Embryonic facial prominence (tissue), 1 donor: ENCODE measurements at regions not wholly inside any gene's neighbourhood (a gene's known extent, or its start where the extent isn't known, plus 50 kb on each side); places are given as distances from the start of the nearest gene placed in this dataset.

Experiments
- DNase-seq: peaks from one replicate; pipeline ENCODE4 v3.0.0-alpha.2; 2016; ENCODE audit errors: extremely low spot score

DNA sequence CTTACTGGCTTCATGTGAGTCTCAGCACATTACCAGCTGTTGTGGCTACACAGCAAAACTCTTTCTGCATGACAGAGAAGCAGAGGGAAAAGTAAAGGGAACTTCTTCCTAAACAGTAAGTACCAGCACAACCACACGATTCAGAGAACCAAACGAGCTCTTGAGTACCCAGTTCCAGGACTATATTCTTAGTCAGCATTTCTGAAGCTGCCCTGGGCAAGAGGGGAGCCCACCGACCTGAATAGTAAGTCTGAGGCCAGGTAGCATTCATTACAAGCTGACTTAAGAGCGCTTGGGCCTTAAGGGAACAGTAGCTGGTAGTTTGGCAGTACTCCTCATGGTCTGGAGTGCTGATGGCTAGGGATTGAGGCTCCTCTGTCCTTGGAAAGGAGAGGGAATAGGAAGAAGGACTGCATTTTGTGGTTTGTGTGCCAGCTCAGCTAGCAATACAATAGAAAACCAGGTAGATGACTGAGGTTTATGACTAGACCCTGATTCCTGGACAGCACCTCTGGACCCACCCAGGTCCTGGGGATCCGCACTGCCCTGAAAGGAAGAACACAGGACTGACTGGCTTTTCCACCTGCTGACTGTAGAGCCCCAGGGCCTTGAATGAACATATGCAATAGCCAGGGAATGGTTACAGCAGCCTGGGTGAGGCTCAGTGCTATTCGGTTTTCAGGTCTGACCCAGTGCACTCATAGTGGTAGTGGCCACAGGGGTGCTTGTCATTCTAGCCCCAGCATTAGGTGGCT is 396.8 kb upstream of the PRMT6 start:
- DNase-seq: no peak

DNA sequence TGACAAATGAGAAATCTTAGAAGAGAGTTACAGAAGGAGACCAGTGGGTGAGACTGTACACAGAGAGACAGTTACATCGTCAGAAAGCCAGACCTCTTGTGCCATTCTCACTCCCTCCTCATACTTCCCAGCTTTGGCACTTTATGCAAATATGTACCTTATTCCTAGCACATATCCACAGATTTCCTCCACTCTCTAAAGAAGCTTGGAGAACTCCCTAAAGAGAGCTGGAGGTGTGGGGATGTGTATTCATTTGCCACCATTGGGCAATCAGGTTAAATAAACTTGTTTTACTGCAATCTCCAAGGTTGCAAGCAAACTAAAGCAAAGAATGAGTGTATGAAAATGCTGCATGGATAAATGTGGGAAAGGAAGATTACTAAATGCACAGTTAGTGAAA is 380.9 kb upstream of the PRMT6 start:
- no peak for DNase-seq

DNA sequence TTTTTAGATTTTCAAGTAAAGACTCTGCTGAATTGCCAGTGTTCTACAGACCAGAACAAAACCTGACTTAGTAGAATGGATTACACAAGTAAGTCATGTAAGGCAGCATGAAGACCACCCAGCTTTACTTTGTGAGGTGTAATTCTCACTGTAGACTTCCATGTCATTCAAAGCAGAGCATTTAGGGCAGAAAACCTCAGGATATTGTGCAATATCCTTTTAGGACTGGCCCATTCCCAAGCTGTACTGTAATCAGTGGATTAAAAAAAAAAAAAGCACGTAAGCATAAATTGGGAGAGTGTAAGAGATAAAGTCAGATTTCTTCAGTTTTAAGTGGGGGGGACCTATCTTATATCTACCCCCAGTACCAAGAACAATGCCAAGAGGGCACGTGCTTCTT is 380.5 kb upstream of the PRMT6 start:
- DNase-seq: no peak

DNA sequence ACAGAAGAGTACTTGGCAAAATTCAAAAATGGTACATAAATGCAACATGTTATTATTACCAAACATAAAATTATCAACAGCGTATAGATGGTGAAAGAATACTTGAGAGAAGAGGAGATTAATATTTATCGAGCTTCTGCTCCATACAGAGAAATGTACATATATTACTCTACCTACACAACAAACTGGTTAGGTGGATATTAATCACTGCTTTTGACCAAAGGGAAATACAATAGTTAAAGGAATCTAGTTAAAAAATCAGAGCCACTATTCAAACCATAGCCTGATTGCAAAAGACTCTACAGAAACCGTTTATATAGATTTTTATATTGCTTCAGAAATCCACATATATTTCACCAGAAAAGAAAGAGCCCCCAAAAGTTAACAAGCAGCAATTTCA is 379.3 kb upstream of the PRMT6 start:
- no peak for DNase-seq

DNA sequence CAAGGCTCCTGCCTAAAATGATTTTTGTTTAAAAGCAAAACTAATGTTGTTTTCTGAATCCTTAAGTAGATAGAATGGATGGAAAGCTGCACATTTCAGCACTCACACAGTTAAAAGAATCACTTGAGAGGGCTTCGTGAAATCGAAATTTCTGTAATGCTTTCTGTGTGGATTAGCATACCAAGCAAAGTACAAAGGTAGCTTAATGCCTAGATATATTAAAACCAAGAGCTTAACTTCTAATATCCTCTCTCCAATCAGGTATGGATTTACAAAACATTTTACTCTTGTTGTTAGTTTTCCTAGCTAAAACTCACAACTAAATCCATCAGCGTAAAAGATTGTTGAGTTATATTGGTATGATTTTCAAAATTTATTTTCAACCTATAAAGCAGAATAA is 378.8 kb upstream of the PRMT6 start:
- DNase-seq: no peak

DNA sequence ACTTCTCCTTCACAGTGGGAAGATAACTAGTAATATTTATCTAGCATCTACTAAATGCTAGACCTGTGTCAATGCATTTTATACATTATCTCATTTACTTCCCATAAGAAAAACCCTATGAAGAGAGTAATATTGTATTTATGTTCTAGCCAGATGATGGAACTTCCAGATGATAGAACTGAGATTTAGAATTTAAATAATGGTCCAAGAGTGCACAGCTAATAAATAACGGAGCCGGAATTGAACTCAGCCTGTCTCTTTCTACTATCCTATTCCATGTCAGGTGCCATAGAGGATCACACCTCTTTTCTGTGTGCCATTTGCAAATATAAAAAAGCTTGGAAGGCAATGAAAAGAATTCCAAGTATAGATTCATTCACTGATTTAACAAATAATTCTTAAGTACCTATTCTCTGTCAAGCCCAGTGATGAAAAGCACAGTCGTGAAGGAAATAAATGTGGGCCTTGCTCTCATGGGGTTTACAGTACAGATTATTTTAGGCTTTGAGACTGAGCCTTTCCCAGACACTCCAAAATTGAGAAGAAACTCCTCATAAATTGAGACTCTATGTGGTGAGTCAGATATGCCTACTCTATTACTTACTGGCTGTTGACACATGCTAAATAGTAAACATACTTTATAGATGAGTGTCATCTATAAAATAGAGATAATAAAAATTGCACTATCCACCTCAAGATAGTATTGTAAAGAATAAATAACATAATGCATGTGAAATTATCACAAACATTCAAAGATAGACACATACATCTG is 378.0 kb upstream of the PRMT6 start:
- DNase-seq: no peak

DNA sequence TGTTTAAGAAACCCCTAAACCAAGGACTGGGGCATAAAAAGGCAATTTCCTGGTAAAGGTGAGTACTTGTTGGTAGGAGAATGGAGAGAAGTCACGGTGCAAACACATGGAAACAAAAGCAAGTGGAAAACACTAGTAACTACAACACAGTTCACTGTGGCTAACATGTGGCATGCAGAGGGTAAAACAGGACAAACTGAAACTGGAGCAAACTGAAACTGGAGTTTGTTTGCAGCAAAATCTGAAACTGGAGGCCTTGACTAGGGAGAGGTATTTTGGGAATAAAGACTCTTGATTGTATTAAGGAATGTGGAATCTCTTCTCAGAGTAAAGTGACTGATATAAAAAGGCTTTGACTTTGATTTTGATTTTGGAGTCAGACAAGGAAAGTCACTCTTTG is 376.3 kb upstream of the PRMT6 start:
- DNase-seq: no peak

DNA sequence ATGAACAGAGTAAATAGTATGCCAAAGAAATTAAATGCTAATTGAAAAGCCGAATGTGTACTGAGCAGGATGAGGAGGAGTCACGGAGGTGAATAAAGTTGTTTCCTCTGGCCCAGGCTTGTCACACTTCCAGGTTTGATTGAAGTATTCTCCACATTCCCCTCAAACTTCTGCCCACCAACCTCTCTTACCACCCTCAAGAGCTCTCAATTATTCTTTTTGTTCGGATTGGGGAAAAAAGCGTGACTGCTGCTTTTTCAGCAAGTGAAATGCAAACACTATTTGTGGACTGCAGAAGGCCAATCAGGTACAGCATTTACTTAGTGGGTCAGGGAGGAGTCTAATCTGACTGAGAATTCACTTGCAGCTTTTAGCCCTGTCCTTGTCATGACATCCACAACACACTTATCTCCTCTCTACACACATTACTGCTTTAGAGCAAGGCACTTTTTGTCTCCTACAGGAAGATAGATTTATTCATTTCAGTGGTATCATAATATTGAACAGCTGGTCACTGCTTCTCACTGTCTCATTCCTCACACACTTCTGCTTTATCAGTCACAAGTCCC is 375.6 kb upstream of the PRMT6 start:
- no peak for DNase-seq

DNA sequence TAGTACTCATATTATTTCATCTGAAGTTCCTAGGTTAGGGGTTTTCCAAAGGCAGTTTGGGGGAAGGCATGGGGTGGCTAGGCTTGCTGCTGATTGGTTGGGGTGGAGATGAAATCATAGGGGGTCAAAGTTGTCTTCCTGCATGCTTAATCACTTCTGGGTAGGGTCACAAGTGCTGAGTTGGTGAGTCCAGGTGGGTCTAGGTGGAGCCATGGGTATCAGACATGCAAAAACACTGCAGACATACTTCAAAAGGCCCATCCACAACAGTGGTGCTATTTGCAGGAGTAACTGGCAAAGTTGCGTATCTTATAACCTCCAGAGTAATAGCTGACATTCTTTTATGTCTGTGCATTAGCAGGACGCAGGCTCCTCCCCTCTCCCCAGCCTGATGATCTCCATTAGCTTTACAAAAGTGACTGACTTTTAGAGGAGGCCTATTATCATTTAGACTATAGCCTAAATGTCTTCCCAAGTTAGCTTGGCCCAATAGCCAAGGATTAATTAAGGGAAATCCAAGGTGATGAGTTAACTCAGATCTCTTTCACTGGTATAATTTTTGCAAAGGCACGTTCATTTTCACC is 374.4 kb upstream of the PRMT6 start:
- no peak for DNase-seq

DNA sequence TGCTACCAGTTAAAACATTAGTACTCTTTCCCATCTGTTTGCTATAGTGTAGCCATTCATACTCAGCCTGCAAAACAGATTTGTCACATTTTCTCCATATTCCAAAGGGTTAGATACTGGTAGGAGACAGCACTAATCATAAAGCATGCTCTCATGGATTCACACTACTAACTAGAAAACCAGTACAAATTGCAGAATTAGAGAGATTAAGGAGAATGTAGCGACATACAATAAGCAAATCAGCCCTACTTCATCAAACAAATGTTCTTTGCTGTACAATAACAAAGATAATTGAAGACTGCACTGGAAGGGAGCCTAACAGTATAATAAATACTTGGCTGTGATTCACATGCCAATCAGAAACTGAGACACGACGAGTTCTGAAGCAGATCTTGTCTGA is 368.0 kb upstream of the PRMT6 start:
- DNase-seq: no peak

DNA sequence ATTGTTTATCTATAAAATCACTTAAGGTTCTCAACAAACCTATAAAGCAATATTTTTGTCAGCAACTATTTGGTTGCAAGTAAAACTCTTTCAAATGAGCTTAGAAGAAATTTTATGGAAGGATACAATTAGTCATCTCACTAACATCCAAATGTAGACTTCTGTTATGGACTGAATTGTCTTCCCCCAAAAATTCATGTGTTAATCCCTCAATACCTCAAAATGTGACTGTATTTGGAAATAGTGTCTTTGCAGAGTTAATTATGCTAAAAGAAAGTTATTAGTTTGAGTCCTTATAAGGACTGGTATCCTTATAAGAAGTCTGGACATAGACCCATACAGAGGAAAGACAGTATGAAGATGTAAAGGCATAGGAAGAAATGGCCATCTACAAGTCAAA is 357.8 kb upstream of the PRMT6 start:
- DNase-seq: no peak

DNA sequence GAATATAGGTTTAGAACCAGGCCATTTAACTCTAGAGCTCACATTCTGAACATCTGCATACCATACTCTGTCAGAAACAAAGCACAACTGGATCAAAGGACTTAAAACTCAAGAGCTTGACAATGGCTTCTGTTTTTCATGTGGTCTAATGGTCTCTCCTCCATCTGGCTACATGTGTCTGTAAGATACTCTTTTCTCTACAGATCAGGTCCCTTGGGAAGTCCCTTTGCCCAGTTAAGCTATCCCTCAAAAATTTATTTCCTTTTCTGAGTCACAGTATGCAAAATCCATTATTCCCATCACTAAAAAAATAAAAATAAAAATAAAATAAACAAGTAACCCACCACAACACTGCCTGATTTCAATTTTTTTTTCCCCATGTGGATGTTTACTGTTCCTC is 357.0 kb upstream of the PRMT6 start:
- no peak for DNase-seq

DNA sequence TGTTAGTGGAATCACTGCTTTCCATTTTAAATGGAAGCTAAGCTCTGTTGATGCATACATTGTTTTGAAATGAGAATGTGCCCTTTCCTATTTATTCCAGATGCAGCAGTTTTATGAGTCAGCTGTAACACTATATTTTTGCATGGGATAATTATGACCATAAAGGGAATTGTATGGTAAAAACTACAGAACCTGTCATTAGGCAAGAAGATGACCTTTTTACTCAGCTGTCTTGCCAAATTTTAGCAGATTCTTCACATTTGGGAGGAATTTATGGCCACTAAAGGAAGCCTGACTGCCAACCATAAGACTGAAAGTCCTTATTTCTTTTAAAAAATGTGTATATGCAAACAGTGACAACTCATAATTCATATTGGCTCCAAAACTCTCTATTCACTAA is 356.3 kb upstream of the PRMT6 start:
- DNase-seq: no peak

DNA sequence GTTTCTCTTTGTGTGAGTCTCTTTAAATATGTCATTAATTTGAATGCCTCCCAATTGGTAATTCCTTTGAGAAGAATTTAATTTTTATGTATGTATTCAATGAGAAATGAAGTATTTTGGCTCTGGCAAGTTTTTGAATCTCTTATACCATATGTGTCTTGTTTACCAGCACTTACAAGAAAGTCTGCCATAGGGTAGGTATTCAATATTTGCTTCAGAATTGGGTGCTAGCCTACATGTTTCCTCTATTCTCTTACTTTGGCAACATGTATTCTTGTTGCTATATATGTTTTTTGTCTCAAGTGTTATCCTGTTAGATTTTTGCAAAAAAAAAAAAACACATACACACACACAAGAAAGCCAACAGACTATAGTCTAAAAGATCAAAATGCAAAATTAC is 350.5 kb upstream of the PRMT6 start:
- DNase-seq: no peak

DNA sequence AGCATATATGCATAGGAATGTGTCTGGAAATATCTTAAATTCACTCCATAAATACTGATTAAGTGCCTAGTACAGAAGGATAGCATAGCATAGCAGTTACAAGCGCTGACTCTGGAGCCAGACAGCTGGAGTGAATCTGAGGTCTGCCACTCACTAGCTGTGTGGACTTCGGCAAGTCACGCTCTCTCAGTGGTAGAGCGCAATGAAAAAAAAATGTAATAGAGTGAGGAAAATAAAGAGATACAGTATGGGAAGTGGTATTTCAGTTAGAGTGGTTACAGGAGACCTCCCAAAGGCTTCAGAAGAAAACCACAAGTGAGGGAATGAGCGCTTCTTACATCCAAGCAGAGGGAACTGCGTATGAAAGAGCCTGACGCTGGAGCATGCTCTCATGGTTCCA is 338.9 kb upstream of the PRMT6 start:
- DNase-seq: no peak

DNA sequence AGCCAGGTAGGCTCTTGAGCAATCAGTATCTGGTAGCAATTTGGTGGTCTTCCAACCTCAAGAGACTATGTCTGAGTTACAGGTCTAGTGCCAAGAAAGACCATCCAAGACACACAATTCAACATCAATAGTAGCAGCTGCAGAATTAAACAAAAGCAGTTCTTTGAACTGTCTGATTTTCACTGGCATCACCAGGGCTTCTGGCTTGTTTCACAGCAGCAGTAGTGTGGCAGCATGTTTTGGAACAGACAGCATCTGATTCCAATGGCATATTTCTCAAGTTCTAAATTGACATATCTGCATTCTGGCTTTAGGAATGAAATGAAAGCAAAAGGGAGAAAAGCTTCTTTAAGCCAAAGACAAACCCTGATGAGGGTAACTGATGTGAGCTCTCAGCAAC is 334.7 kb upstream of the PRMT6 start:
- no peak for DNase-seq

DNA sequence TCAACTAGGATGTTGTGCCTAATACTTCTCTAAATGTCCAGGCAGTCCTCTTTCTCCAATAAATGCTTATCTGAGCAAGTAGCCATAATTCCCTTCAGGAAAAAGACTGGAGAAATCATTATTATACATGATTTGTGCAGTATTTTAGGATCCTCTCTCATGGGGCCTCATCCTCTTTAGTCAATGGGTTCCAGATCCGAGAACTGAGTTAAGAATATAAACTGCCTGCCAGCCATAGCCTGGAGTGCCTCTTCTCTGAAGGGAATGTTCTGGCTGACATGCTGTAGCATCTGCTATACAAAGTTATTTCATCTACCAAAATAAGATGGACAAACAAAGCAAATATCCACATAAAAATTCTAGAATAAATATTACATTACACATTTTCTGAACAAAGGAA is 334.0 kb upstream of the PRMT6 start:
- no peak for DNase-seq

DNA sequence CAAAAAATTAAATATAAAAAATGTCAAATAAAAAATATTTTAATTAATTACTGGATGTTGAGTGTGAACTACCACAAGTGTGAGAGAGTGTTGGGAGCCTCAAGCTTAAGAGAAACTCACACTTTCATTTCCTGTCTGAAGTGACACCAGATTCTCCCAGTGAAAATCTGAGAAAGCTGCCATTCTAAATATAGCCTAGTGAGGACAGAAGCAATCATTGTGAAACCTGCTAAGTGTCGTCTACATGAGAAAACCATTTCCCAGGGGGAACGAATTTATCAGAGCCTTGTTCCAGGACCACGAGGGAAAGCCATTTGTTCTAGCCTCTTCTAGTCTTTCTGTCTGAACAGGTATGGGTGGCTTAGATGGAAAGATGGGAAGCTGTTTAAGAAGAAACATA is 329.3 kb upstream of the PRMT6 start:
- DNase-seq: no peak

DNA sequence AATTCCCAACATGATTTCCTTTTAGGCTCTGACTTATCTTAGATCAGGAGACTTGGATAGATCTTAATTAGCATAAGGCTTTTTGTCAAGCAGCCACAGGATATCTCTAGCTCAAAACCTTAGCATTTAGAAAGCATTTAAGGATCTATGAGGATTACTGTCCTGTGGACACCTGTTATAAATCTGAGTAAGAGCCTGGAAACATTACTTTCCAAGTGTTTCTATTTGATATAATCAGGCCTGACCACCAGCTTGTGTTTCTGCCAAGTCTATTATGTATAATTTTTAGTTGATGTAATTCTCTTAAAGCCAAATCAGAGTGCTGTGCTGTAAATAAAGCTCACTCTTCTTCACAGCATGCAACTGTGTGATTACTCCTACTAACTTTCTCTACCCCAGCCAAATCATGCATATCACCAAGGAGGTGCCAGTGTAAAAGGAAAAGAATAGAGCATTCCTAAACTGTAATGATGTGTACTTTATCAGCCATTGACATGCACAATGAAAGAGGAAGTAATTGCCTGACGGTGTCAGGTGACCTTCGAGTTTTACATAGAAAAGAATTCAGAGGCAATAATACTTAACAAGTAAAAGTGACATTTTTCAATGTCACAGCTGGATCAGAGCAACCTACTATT is 309.9 kb upstream of the PRMT6 start:
- no peak for DNase-seq

DNA sequence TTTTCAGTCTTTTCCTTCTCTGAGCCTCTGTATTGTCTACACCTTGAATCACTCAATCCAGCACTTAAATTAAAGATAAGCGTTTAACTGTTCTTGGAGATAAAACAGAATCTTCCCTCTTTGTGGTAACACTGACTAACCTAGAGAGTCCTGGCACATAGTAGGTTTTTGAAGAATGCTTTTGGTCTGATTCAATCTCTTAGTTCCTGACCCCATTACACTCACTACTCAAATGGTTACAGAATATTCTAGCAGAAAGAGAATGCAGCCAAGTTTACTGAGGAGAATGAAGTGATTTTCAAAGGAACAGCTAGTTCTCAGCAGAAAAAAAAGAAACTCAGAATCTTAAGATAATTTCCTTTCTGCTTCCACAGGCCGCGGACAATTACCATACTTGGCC is 309.2 kb upstream of the PRMT6 start:
- DNase-seq: no peak

DNA sequence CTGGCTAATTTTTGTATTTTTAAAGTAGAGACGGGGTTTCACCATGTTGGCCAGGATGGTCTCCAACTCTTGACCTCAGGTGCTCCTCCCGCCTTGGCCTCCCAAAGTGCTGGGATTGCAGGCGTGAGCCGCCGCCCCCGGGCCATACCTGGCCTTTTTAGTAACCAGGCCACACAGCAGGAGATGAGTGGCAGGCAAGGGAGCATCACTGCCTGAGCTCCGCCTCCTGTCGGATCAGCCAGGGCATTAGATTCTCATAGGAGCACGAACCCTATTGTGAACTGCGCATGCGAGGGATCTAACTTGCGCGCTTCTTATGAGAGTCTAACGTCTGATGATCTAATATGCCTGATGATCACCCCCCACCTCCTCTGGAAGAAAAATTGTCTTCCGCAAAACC is 308.7 kb upstream of the PRMT6 start:
- DNase-seq: no peak

DNA sequence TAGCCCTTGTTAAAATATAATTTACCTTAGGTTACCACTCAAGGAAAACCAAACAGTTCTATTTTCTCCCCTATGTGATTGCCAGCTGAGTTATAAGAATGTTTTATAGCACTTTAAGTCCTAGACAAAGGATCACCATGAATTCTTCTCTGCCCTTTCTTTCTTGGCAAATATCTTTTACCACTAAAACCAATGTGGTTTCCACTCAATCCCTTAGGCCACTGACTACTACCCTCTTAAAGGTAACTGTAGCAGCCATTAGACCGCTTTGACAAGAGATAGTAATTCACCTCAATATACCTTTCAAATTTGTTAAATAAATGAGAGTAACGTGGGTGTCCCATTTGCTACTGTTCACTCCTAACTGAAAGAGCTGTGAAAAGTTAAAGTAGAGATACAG is 307.9 kb upstream of the PRMT6 start:
- no peak for DNase-seq
